Omental fat pad (tissue), 3 donors: ENCODE measurements at regions not wholly inside any gene's neighbourhood (a gene's known extent, or its start where the extent isn't known, plus 50 kb on each side); places are given as distances from the start of the nearest gene placed in this dataset.

Experiments
- ATAC-seq: fragments of 150-250 bp; one replicate; pipeline ENCODE4 v1.9.1; 2016; ENCODE audit warnings: mild to moderate bottlenecking, moderate library complexity; ENCODE audit not compliant: low FRiP score
- DNase-seq: peaks from one replicate; pipeline ENCODE4 v3.0.0-alpha.2; 2019; ENCODE audit warnings: low spot score
- CTCF ChIP-seq, 3 donors: fragments of 450-650 bp; IDR thresholded peaks; one replicate each; pipeline ENCODE4 v1.5.1; 2016 to 2017; ENCODE audit warnings: antibody characterized with exemption in 3 of 3, mild to moderate bottlenecking in 3 of 3, moderate library complexity in 2 of 3

DNA sequence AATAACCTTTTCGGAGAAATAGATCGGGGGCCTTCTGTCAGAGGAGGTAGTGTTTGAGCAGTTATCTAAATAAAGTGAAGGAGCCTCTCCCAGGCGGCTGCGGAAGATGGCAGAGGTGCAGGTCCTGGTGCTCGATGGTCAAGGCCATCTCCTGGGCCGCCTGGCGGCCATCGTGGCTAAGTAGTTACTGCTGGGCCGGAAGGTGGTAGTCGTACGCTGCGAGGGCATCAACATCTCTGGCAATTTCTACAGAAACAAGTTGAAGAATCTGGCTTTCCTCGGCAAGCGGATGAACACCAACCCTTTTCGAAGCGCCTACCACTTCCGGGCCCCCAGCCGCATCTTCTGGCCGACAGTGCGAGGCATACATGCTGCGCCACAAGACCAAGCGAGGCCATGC is 186.1 kb downstream of the KTN1 start:
- ATAC-seq (no peak), DNase-seq (no peak)
- no peak for TF ChIP-seq CTCF (IDR thresholded peaks at IDR 0.05)

GRCh38 chr14:55767286-55767685 is 187.3 kb downstream of the KTN1 start:
- no peak for TF ChIP-seq CTCF (IDR thresholded peaks at IDR 0.05)
- ATAC-seq = no peak
- DNase-seq = no peak

DNA sequence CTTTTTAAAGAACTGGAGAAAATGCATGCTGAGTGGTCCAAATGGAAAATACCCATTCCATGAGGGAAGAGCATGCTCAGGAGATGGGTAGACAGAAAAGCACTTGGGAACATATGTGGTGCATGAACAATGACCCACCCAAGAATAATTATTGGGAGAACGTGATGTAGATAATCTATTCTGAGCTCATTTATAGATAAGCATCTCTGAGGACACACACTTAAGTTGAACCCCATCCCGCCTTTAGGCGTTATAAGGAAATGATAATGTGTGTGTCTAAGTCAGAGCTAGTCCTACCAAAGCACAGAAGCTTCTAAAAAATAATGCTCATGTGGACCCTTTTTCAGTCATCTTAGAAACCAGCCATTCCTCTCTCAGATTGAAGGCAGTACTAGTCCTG is 189.9 kb downstream of the KTN1 start:
- DNase-seq (no peak), ATAC-seq (no peak)
- TF ChIP-seq CTCF (IDR thresholded peaks at IDR 0.05) = no peak

DNA sequence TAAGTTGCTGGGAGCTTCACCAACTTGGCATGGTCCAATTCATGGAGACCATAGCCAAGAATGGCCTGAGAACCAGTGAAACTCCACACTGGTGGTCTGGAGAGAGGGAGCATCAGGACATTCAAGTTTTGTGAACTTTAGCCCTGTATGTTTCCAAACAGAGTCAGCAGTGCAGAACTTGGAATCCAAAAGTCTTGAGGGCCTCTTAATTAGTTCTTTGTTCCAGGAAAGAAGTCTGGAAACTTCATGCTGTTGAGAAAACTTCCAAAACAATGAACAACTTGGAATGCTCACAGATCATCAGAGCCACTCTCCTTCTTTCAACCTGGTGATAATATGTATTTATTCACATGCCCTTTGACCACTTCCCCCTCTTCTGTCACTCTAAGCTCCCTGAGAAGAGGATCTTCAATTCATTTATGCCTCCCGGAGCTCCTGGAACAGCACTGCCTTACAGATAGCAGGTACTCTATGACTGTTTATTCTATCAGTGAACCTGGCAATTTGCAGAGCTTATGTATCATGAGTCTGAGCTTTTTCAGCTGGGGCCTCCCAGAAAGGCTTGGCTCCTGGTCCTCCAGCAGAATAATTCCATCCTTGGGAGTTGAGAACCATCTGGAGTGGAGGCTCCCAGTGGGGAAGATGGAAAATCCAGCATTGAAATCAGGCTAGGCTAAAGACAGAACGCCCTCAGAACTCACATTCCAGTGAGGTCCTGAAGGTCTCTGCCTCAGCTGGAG is 191.4 kb downstream of the KTN1 start:
- TF ChIP-seq CTCF (IDR thresholded peaks at IDR 0.05) = no peak
- no peak for ATAC-seq
- DNase-seq = no peak

- no peak for DNase-seq
- no peak for ATAC-seq
- no peak for TF ChIP-seq CTCF (IDR thresholded peaks at IDR 0.05)
Observed at GRCh38 chr14:55772486-55772885, 192.5 kb downstream of the KTN1 start.

GRCh38 chr14:55773312-55773711 is 193.3 kb downstream of the KTN1 start:
- ATAC-seq = no peak
- DNase-seq = no peak
- TF ChIP-seq CTCF (IDR thresholded peaks at IDR 0.05) = no peak

GRCh38 chr14:55773984-55774545 is 194.1 kb downstream of the KTN1 start:
- no peak for TF ChIP-seq CTCF (IDR thresholded peaks at IDR 0.05)
- DNase-seq (no peak), ATAC-seq (no peak)
